GM10266 (cell line): ENCODE measurements at regions not wholly inside any gene's neighbourhood (a gene's known extent, or its start where the extent isn't known, plus 50 kb on each side); places are given as distances from the start of the nearest gene placed in this dataset.

Experiments used
- DNase-seq: peaks from one replicate; pipeline ENCODE4 v3.0.0; 2012; ENCODE audit errors: extremely low spot score
- TF ChIP-seq, protein P1 (sequence below): IDR thresholded peaks from 2 replicates; pipeline ENCODE4 v1.5.1; 2012; ENCODE audit warnings: mild to moderate bottlenecking, low read depth; ENCODE audit not compliant: control insufficient read depth, insufficient read depth; ENCODE audit errors: missing control alignments

DNA sequence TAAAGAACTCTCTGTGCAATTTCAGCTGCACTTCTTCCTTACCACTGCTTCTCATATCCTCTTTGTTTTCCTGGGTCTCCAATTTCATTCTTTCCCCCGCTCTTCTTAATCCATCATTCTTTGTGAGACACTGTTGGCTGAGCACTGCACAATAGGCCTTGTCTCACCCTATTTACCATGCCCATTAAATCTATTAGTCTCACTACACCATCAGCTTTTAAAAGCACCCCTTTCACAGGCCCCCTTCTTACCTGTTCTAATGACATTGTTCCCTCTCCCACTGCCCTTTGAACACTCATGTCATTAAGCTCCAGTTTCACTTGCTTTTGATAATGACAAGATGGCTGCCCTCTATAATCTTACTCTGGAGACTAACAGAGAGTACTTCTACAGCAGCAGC lies 404.1 kb upstream of the ACVR2A start:
- TF ChIP-seq, protein P1, sequence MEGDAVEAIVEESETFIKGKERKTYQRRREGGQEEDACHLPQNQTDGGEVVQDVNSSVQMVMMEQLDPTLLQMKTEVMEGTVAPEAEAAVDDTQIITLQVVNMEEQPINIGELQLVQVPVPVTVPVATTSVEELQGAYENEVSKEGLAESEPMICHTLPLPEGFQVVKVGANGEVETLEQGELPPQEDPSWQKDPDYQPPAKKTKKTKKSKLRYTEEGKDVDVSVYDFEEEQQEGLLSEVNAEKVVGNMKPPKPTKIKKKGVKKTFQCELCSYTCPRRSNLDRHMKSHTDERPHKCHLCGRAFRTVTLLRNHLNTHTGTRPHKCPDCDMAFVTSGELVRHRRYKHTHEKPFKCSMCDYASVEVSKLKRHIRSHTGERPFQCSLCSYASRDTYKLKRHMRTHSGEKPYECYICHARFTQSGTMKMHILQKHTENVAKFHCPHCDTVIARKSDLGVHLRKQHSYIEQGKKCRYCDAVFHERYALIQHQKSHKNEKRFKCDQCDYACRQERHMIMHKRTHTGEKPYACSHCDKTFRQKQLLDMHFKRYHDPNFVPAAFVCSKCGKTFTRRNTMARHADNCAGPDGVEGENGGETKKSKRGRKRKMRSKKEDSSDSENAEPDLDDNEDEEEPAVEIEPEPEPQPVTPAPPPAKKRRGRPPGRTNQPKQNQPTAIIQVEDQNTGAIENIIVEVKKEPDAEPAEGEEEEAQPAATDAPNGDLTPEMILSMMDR, result no peak
- DNase-seq, result no peak

DNA sequence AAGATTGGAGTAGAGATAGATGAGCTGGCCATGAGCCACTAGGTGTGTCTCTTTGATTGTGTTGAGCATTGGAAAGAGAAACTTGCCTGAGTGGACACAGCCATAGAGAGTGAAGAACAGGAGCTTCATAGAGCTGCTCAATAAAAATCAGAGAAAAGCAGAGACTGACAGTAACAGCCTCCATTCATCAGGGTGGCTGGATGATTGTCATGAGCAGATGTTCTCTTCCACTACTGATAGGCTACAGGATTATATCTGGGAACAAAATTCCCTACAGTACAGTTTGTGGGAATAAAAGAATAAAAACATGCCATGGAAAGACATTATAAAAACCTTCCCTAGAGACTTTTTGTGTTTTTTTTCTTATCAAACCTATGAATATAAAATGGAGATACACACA lies 404.8 kb upstream of the ACVR2A start:
- TF ChIP-seq, protein P1, result no peak
- no peak for DNase-seq

DNA sequence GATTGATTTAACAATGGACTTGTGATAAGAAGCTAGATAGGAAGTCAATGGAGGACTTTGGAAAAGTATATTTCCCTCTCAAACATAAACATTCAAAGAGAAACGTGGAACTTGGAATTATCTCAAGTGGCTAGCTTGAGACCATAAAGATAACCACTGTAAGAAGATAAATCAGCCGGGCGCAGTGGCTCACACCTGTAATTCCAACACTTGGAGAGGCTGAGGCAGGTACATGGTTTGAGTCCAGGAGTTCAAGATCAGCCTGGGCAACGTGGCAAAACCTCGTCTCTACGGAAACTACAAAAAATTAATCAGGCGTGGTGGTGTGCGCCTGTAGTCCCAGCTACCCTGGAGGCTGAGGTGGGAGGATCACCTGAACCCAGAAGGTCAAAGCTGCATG lies 405.9 kb upstream of the ACVR2A start:
- TF ChIP-seq, protein P1, result no peak
- DNase-seq, result no peak

DNA sequence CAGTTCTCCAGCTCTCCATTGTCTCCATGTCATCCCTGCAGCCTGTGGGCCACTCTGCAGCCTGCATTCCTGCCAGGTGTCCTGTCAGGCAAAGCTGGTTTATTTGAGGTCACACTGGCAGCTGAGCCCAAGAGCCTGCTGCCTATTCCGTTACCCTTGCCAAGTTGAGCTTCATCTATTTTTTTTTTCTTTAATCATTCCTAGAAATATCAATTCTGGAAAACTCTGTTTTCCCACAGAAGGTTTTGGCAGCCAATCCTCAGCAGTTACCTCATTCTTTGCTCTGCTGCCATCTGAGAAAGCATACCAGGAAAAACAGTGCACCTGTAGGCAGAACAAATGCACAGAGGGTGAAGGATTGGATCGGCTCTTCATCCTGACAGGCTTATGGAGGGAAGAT lies 411.0 kb upstream of the ACVR2A start:
- DNase-seq, result no peak
- TF ChIP-seq, protein P1, result no peak

DNA sequence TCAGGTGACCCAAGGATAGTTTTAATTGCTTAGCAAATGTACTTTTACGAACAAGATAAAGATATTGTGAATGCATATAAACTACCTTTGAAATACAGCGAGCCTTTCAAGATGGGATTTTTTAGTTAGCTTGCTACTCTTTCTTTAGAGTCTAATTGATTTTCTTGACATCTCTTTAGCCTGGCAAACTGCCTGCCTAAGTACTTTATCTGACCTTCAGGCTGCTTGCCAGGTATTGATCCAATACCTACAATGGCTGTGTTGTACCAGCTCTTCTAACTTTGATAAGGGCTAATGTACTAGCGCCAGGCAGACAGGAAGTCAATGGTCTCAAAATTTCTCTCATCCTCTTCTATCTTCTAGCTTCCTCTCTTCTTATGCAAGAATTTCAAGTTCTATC lies 414.4 kb upstream of the ACVR2A start:
- no peak for DNase-seq
- TF ChIP-seq, protein P1, result no peak

DNA sequence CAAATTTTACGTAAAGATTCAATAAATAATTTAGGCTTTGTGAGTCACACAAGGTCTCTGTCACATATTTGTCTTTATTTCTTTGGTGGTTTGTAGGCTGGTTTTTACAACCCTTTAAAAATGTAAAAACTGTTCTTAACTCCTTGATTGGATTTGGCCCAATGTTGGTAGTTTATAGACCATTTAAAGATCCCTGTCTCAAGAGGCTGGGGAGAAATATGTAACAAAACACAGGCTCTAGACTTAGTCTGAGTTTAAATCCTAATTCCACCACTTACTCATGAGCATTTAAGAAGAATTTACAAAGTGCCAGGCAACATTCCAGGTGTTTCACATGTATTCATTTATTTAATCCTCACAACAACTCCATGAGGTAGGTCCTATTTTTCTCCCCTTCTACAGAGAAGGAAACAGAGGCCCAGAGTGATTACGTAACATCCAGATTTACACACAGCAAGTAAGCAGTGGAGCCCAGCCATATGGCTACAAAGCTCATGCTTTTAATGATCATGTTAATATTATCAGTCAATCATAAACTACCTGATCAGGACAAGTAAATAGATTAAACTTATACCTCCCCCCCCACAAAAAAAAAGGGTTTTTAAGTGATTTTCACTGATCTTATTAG lies 416.6 kb upstream of the ACVR2A start:
- DNase-seq, result no peak
- TF ChIP-seq, protein P1, result no peak

DNA sequence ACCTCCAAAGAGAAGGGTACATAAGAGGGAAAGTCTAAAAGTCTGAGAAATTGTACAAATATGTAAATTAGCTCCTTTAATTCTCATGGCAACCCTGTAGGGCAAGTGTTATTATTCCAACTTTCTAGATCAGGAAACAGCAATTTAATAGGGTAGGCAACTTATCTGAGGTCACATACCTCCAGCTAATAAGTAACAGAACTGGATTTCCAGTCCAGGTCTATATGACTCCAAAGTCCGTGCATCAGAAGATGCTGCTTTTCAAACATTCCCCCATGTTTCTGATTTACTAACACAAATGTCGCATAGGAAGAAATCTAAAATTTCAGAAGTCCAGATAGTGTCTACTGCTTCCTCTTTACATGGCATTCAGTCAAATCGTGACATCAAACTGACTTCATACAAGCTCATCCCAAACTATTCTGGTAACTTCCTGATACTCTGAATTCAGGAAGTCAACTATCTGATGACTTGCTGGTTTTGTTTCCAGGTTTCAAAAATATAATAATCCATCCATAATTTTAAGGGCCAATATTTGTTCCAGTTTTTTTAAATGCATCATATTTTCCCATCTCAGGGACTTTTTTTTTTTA lies 419.3 kb upstream of the ACVR2A start:
- TF ChIP-seq, protein P1, result no peak
- no peak for DNase-seq
